ENCODE measurements at regions not wholly inside any gene's neighbourhood (a gene's known extent, or its start where the extent isn't known, plus 50 kb on each side); places are given as distances from the start of the nearest gene placed in this dataset.

GRCh38 chr4:124918559-124919122 is 206.1 kb upstream of the ANKRD50 start:
- H2BK5ac ChIP-seq (ENCODE audit: low read depth, low read length) = no peak overlapping the region
- no peaks in the 10 kb centered on the region for H3K27me3 ChIP-seq (replicated peaks in 1 of 4; ENCODE audit: control insufficient read depth in 3 of 4, extremely low read depth in 1 of 4, insufficient read depth in 3 of 4, low read length in 3 of 4)
- no peak overlapping the region for H3K14ac ChIP-seq (ENCODE audit: insufficient read length)
- no peak for TF ChIP-seq EZH2 (IDR thresholded peaks at IDR 0.05; ENCODE audit: low read depth, low read length, severe bottlenecking)
- TF ChIP-seq CHD2 (IDR thresholded peaks at IDR 0.05; ENCODE audit: low read length) = no peak
- TF ChIP-seq SP4 (IDR thresholded peaks at IDR 0.05; ENCODE audit: low read length) = no peak
- no peak overlapping the region for H4K5ac ChIP-seq (ENCODE audit: insufficient read length, low read depth, low read length)
- H3K9me3 ChIP-seq (ENCODE audit: insufficient read depth in 2 of 2, low read depth in 1 of 2, low read length in 1 of 2) = peaks cover 0 to 2% of the 10 kb centered on the region in 2 experiments; a peak in 1 of 4 replicates
- H2BK12ac ChIP-seq (ENCODE audit: low read depth, low read length) = no peak overlapping the region
- no peaks in the 10 kb centered on the region for H4K20me1 ChIP-seq (replicated peaks in 1 of 2; ENCODE audit: control insufficient read depth in 1 of 2, insufficient read depth in 2 of 2, low read length in 2 of 2)
- H3K23me2 ChIP-seq (ENCODE audit: low read depth, low read length) = no peaks in the 10 kb centered on the region
- H4K8ac ChIP-seq (ENCODE audit: extremely low read depth, insufficient read depth, low read length) = no peak overlapping the region
- no peak overlapping the region for H2AK5ac ChIP-seq (ENCODE audit: low read depth, low read length)
- no peak overlapping the region for H3K18ac ChIP-seq (ENCODE audit: extremely low read depth, low read length)
- H3K36me3 ChIP-seq (ENCODE audit: control insufficient read depth in 2 of 4, insufficient read depth in 4 of 4, low read length in 3 of 4) = 0 out of 8 replicates have a peak, but pooled peaks cover 0 to 3% (median 0%) of the 10 kb centered on the region in 4 experiments
- H3K4ac ChIP-seq (replicated peaks; ENCODE audit: insufficient read length, low read depth, low read length) = no peak overlapping the region
- FAIRE-seq (no peak), DNase-seq (ENCODE audit: low read depth in 1 of 2, low spot score in 2 of 2) (no peak)
- H2BK20ac ChIP-seq (ENCODE audit: low read length) = no peak overlapping the region
- no peaks in the 10 kb centered on the region for H3K4me1 ChIP-seq (replicated peaks in 1 of 4; ENCODE audit: control insufficient read depth in 3 of 4, insufficient read depth in 4 of 4, low read length in 3 of 4)
- H2BK15ac ChIP-seq (ENCODE audit: low read length) = no peak overlapping the region
- H3K27ac ChIP-seq (ENCODE audit: low read depth, low read length) = no peak overlapping the region
- ChIA-PET CTCF (ENCODE audit: partially characterized antibody) (interaction anchor here (2.2 kb wide), 1 partner anchor 126 kb away, joined by 4 read pairs; no protein-coding TSS in a partner anchor), POLR2A (ENCODE audit: partially characterized antibody) (no interaction called here)
- no peak overlapping the region for H3K56ac ChIP-seq (replicated peaks; ENCODE audit: insufficient read length, low read depth, low read length)
- H3K23ac ChIP-seq (ENCODE audit: insufficient read length) = no peak overlapping the region
- H3K79me2 ChIP-seq (ENCODE audit: control insufficient read depth in 1 of 2, insufficient read depth in 2 of 2, low read length in 2 of 2) = no peaks in the 10 kb centered on the region
- H3K79me1 ChIP-seq (ENCODE audit: low read depth, low read length) = no peaks in the 10 kb centered on the region
- H2BK120ac ChIP-seq (replicated peaks; ENCODE audit: low read depth, low read length) = no peak overlapping the region
- H2AFZ ChIP-seq (ENCODE audit: low read length) = no peak overlapping the region
- WGBS, 2 experiments (ENCODE audit: extremely low coverage in 1 of 2, insufficient coverage in 1 of 2, insufficient read length in 1 of 2, insufficient replicate concordance in 2 of 2, low coverage in 1 of 2, low lambda C conversion rate in 2 of 2, missing lambda C conversion rate in 1 of 2) = 94% methylated on average over 3 of the region's 3 CpGs; no CpG with 5 or more reads in 1 of the 2 experiments
- no peak overlapping the region for H3K4me3 ChIP-seq (ENCODE audit: extremely low read depth in 1 of 4, insufficient read depth in 2 of 4, low read depth in 3 of 4, low read length in 4 of 4)
- no peak overlapping the region for H3K9ac ChIP-seq (replicated peaks in 1 of 4; ENCODE audit: extremely low read depth in 1 of 4, low read depth in 3 of 4, low read length in 3 of 4)
- H3K4me2 ChIP-seq (ENCODE audit: insufficient read depth in 1 of 2, low read depth in 2 of 2, low read length in 2 of 2) = no peak overlapping the region
- H4K91ac ChIP-seq (replicated peaks; ENCODE audit: insufficient read length, low read length) = no peak overlapping the region

All from H1 (cell line).